BE2C (cell line): ENCODE measurements at regions not wholly inside any gene's neighbourhood (a gene's known extent, or its start where the extent isn't known, plus 50 kb on each side); places are given as distances from the start of the nearest gene placed in this dataset.
"Not testable (repeated sequence)": the region's sequence is repeated elsewhere in the genome, so short reads cannot be mapped to it uniquely, and the experiment has no call there.

Experiments used
- DNase-seq: peaks from one replicate; pipeline ENCODE4 v3.0.0-alpha.2; 2020
- H3K27me3 ChIP-seq: fragments of 250-450 bp; sonication (Bioruptor Pico); 2 replicates; pipeline ENCODE4 v1.5.1; 2020; ENCODE audit warnings: mild to moderate bottlenecking
- H3K36me3 ChIP-seq: fragments of 250-450 bp; sonication (Bioruptor Pico); 2 replicates; pipeline ENCODE4 v1.5.1; 2020; ENCODE audit warnings: mild to moderate bottlenecking
- H3K4me1 ChIP-seq: fragments of 250-450 bp; sonication (Bioruptor Pico); 2 replicates; pipeline ENCODE4 v1.5.1; 2020
- H3K4me3 ChIP-seq: 2 replicates; pipeline ENCODE4 v1.5.1; 2011; ENCODE audit warnings: low read depth, low read length
- H3K9me3 ChIP-seq: fragments of 250-450 bp; sonication (Bioruptor Pico); 2 replicates; pipeline ENCODE4 v1.5.1; 2020
- CTCF ChIP-seq: IDR thresholded peaks from 2 replicates; pipeline ENCODE4 v1.5.1; 2012; ENCODE audit warnings: mild to moderate bottlenecking, low read depth, low read length

- no peaks in the 10 kb centered on the region for H3K36me3 ChIP-seq
These were observed 1217.5 kb downstream of the AACS start for GRCh38 chr12:126282691-126283090.

GRCh38 chr12:126286203-126286602, 1221.0 kb downstream of the AACS start:
- Histone ChIP-seq H3K4me1 (no peaks in the 10 kb centered on the region), H3K36me3 (no peaks in the 10 kb centered on the region), H3K4me3 (no peak overlapping the region), H3K27me3 (no peaks in the 10 kb centered on the region), H3K9me3 (no peaks in the 10 kb centered on the region; the same call in 1 of the 2 replicates)
- DNase-seq, result no peak
- TF ChIP-seq CTCF, result no peak

More at GRCh38 chr12:126282691-126283090, 1217.5 kb downstream of the AACS start:
- no peak for DNase-seq
- no peak overlapping the region for H3K4me3 ChIP-seq
- no peak for TF ChIP-seq CTCF
- H3K9me3 ChIP-seq, result no peaks in the 10 kb centered on the region; the same call in 1 of the 2 replicates
- H3K4me1 ChIP-seq, result no peaks in the 10 kb centered on the region
- H3K27me3 ChIP-seq, result no peaks in the 10 kb centered on the region

DNA sequence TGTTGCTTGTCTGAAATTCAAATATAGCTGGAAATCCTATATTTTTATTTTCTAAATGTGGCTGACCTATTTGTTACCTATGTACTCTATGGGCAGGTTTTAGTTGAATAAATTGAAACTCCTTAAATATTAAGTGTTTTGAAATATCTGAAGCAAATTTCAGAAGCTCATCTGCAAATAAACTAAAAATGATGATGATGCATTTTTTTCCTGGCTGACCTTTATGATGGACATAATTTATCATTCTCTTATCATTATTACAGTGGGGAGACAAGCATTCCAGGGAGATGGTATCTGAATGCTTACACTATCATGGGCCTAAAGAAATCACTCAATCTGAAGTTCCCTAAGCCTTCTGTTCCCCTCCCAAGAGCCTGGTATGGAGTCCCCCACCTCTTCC, 1225.2 kb downstream of the AACS start:
- Histone ChIP-seq H3K4me3 (no peak overlapping the region), H3K27me3 (no peaks in the 10 kb centered on the region)
- TF ChIP-seq CTCF, result no peak

GRCh38 chr12:126291987-126292386, 1226.8 kb downstream of the AACS start:
- not testable (repeated sequence) for DNase-seq, H3K4me1 ChIP-seq, H3K36me3 ChIP-seq, H3K9me3 ChIP-seq, H3K4me3 ChIP-seq, H3K27me3 ChIP-seq

More for the DNA sequence above, 1225.2 kb downstream of the AACS start:
- H3K36me3 ChIP-seq, result no peaks in the 10 kb centered on the region
- DNase-seq, result no peak
- H3K9me3 ChIP-seq, result no peaks in the 10 kb centered on the region
- no peaks in the 10 kb centered on the region for H3K4me1 ChIP-seq

DNA sequence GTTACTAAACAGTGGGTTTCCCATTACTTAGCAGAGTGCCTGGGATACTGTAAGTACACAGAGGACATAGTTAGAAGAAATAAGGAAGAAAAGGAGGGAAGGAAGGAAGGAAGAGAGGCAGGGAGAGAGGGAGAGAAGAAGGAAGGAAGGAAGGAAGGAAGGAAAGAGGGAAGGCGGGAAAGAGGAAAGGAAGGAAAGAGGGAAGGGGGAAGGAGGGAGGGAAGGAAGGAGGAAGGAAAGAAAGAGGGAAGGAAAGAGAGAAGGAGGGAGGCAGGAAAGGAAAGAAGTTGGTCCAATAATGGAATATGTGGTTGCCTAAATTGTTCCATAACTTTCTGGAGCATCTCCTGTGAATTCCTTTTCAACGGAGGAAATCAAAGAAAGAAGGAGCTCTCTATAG, 1230.4 kb downstream of the AACS start:
- H3K9me3 ChIP-seq, result no peaks in the 10 kb centered on the region
- H3K27me3 ChIP-seq, result no peaks in the 10 kb centered on the region
- no peaks in the 10 kb centered on the region for H3K36me3 ChIP-seq
- H3K4me3 ChIP-seq, result no peak overlapping the region
- no peak for TF ChIP-seq CTCF
- H3K4me1 ChIP-seq, result no peaks in the 10 kb centered on the region
- DNase-seq, result no peak

GRCh38 chr12:126309278-126309677, 1244.0 kb downstream of the AACS start:
- Histone ChIP-seq H3K4me3 (no peak overlapping the region), H3K36me3 (no peaks in the 10 kb centered on the region), H3K4me1 (no peaks in the 10 kb centered on the region), H3K9me3 (peaks cover 2% of the 10 kb centered on the region), H3K27me3 (no peaks in the 10 kb centered on the region)
- TF ChIP-seq CTCF, result no peak
- no peak for DNase-seq

DNA sequence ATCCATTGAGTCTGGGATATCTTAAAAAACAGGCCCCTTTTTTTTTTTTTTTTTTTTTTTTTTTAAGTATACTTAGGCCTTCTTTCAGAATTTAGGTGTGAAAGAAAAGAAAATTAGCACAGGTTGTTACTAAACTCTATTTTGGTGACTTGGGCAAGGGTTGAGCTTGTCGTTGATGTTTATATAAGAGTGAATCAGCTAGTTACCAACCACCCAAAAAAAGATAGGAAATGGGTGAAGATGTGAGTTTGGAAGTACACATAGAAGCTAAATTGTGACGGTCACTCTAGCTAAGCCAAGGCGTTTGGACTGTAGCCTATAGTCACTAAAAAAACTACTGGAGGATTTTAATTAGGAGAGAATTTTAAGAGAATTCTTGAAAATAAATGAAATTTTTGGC, 1247.2 kb downstream of the AACS start:
- Histone ChIP-seq H3K9me3 (peaks cover 2% of the 10 kb centered on the region), H3K4me3 (no peak overlapping the region), H3K4me1 (no peaks in the 10 kb centered on the region), H3K27me3 (no peaks in the 10 kb centered on the region), H3K36me3 (no peaks in the 10 kb centered on the region)
- no peak for DNase-seq
- no peak for TF ChIP-seq CTCF
